LNCAP (cell line): ENCODE measurements at regions not wholly inside any gene's neighbourhood (a gene's known extent, or its start where the extent isn't known, plus 50 kb on each side); places are given as distances from the start of the nearest gene placed in this dataset.

Source experiments
- CTCF ChIP-seq: fragments of 450-650 bp; IDR thresholded peaks from 2 replicates; pipeline ENCODE4 v1.5.1; 2017; ENCODE audit warnings: mild to moderate bottlenecking

GRCh38 chr5:91906494-91906893 is 523.4 kb upstream of the ARRDC3 start:
- no peak for TF ChIP-seq CTCF

- TF ChIP-seq CTCF: no peak
These were observed 522.9 kb upstream of the ARRDC3 start for GRCh38 chr5:91906027-91906426.

- no peak for TF ChIP-seq CTCF
These were observed 515.8 kb upstream of the ARRDC3 start for GRCh38 chr5:91898898-91899297.

GRCh38 chr5:91898019-91898418 is 514.9 kb upstream of the ARRDC3 start:
- no peak for TF ChIP-seq CTCF

GRCh38 chr5:91888810-91889209 is 505.7 kb upstream of the ARRDC3 start:
- no peak for TF ChIP-seq CTCF

GRCh38 chr5:91885291-91886265 is 502.5 kb upstream of the ARRDC3 start:
- TF ChIP-seq CTCF: no peak

GRCh38 chr5:91884036-91884435 is 500.9 kb upstream of the ARRDC3 start:
- TF ChIP-seq CTCF: no peak
